HL-60 (cell line): ENCODE measurements at regions not wholly inside any gene's neighbourhood (a gene's known extent, or its start where the extent isn't known, plus 50 kb on each side); places are given as distances from the start of the nearest gene placed in this dataset.

Source experiments
- GABPA ChIP-seq: IDR thresholded peaks from 2 replicates; pipeline ENCODE4 v1.6.1; 2012; ENCODE audit warnings: low read depth
- POLR2AphosphoS5 ChIP-seq: IDR thresholded peaks from 2 replicates; pipeline ENCODE4 v1.6.1; 2012; ENCODE audit warnings: low read depth
- SPI1 ChIP-seq: IDR thresholded peaks from 2 replicates; pipeline ENCODE4 v1.6.1; 2012; ENCODE audit warnings: low read depth, mild to moderate bottlenecking, borderline replicate concordance
- TF ChIP-seq, protein P1 (sequence below): IDR thresholded peaks from one replicate; pipeline ENCODE4 v1.5.1; 2011; ENCODE audit warnings: low read length, control low read depth, inconsistent platforms; ENCODE audit not compliant: insufficient read depth
- TF ChIP-seq, protein P2 (sequence below): IDR thresholded peaks from 2 replicates; pipeline ENCODE4 v1.6.1; 2012; ENCODE audit warnings: low read depth; ENCODE audit not compliant: insufficient replicate concordance

DNA sequence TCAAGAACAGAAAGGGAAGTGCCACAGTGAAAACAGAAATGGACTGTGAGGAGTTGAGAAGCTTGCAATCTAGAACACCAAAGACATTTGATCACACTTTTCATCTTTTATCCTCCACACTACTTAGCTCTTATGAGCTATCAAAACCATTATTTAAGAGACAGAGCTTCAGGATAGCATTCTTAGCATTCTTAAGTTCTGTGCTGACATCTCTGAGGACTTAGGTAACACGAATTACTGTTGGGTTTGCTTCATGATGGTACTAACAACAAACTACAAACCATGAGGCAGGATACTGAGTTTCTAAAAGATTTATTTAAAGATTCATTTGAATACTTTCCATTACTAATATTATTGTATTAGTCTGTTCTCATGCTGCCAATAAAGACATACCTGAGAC is 1038.6 kb downstream of the TUSC7 start:
- TF ChIP-seq, protein P1, sequence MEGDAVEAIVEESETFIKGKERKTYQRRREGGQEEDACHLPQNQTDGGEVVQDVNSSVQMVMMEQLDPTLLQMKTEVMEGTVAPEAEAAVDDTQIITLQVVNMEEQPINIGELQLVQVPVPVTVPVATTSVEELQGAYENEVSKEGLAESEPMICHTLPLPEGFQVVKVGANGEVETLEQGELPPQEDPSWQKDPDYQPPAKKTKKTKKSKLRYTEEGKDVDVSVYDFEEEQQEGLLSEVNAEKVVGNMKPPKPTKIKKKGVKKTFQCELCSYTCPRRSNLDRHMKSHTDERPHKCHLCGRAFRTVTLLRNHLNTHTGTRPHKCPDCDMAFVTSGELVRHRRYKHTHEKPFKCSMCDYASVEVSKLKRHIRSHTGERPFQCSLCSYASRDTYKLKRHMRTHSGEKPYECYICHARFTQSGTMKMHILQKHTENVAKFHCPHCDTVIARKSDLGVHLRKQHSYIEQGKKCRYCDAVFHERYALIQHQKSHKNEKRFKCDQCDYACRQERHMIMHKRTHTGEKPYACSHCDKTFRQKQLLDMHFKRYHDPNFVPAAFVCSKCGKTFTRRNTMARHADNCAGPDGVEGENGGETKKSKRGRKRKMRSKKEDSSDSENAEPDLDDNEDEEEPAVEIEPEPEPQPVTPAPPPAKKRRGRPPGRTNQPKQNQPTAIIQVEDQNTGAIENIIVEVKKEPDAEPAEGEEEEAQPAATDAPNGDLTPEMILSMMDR, result no peak
- TF ChIP-seq POLR2AphosphoS5, result no peak
- TF ChIP-seq, protein P2, sequence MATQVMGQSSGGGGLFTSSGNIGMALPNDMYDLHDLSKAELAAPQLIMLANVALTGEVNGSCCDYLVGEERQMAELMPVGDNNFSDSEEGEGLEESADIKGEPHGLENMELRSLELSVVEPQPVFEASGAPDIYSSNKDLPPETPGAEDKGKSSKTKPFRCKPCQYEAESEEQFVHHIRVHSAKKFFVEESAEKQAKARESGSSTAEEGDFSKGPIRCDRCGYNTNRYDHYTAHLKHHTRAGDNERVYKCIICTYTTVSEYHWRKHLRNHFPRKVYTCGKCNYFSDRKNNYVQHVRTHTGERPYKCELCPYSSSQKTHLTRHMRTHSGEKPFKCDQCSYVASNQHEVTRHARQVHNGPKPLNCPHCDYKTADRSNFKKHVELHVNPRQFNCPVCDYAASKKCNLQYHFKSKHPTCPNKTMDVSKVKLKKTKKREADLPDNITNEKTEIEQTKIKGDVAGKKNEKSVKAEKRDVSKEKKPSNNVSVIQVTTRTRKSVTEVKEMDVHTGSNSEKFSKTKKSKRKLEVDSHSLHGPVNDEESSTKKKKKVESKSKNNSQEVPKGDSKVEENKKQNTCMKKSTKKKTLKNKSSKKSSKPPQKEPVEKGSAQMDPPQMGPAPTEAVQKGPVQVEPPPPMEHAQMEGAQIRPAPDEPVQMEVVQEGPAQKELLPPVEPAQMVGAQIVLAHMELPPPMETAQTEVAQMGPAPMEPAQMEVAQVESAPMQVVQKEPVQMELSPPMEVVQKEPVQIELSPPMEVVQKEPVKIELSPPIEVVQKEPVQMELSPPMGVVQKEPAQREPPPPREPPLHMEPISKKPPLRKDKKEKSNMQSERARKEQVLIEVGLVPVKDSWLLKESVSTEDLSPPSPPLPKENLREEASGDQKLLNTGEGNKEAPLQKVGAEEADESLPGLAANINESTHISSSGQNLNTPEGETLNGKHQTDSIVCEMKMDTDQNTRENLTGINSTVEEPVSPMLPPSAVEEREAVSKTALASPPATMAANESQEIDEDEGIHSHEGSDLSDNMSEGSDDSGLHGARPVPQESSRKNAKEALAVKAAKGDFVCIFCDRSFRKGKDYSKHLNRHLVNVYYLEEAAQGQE, result no peak
- no peak for TF ChIP-seq GABPA
- TF ChIP-seq SPI1, result no peak
